ENCODE measurements at regions not wholly inside any gene's neighbourhood (a gene's known extent, or its start where the extent isn't known, plus 50 kb on each side); places are given as distances from the start of the nearest gene placed in this dataset.

DNA sequence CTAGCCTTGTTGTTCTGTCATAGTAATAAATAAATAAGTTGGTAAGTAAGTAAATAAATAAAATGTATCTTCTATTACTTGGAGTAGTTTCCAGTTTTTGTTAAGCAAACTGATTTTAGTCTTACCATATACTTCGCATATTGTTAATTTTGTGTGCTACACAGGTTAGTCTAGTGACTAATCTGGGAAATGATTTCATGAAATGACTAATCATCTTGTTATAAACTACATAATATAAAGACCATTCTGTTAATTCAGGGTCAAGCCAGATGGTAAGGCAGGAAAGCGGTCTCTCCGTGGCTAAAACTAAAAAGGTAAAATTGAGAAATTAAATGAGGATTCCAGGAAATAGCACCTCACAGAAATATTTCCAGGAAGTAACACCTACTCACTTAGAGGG lies 58.5 kb upstream of the FOXP2 start:
- Histone ChIP-seq H2AFZ (ENCODE audit: low read length) (no peak overlapping the region), H3K36me3 (ENCODE audit: insufficient read depth, low read length) (no peaks in the 10 kb centered on the region), H3F3A (ENCODE audit: insufficient read depth, low read length) (no peaks in the 10 kb centered on the region), H3K4me3 (ENCODE audit: low read depth, low read length, poor library complexity, severe bottlenecking) (no peak overlapping the region), H4K20me1 (ENCODE audit: insufficient read depth, low read length) (no peaks in the 10 kb centered on the region), H3K9me2 (ENCODE audit: low read depth, low read length) (no peaks in the 10 kb centered on the region), H3K9me3 (ENCODE audit: low read length) (no peaks in the 10 kb centered on the region), H3K27me3 (ENCODE audit: insufficient read depth, low read length) (no peaks in the 10 kb centered on the region), H3K4me2 (ENCODE audit: low read length) (no peak overlapping the region), H3K79me2 (ENCODE audit: insufficient read depth, low read length) (no peaks in the 10 kb centered on the region), H3K4me1 (ENCODE audit: insufficient read depth, low read length, severe bottlenecking) (no peaks in the 10 kb centered on the region), H3K27ac (ENCODE audit: low read depth, low read length, poor library complexity, severe bottlenecking) (no peak overlapping the region), H3K9ac (ENCODE audit: low read length) (no peak overlapping the region)
- TF ChIP-seq EZH2 (IDR thresholded peaks at IDR 0.05; ENCODE audit: borderline replicate concordance, low read length): no peak
- TF ChIP-seq, protein P1, sequence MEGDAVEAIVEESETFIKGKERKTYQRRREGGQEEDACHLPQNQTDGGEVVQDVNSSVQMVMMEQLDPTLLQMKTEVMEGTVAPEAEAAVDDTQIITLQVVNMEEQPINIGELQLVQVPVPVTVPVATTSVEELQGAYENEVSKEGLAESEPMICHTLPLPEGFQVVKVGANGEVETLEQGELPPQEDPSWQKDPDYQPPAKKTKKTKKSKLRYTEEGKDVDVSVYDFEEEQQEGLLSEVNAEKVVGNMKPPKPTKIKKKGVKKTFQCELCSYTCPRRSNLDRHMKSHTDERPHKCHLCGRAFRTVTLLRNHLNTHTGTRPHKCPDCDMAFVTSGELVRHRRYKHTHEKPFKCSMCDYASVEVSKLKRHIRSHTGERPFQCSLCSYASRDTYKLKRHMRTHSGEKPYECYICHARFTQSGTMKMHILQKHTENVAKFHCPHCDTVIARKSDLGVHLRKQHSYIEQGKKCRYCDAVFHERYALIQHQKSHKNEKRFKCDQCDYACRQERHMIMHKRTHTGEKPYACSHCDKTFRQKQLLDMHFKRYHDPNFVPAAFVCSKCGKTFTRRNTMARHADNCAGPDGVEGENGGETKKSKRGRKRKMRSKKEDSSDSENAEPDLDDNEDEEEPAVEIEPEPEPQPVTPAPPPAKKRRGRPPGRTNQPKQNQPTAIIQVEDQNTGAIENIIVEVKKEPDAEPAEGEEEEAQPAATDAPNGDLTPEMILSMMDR (IDR thresholded peaks at IDR 0.05; ENCODE audit: low read length): no peak

DNA sequence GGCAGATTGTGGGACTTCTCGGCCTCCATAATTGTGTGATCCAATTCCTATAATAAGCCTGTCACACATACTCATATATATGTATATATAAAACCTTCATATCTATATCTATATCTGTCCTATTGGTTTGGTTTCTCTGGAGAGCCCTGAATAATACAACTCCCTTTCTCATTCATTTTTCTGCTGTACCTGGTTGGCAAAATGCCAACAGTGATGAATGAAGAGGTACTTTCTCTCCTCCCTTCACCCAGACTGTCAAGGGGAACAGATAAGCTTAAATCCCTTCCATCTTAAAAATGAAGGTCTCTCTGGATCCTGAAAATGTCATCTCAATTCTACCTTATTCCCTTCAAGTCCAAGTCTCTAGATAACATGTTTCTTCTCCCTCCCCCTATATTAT lies 60.3 kb upstream of the FOXP2 start:
- Histone ChIP-seq H3K27me3 (ENCODE audit: insufficient read depth, low read length) (no peaks in the 10 kb centered on the region), H3K36me3 (ENCODE audit: insufficient read depth, low read length) (no peaks in the 10 kb centered on the region), H3K9me3 (ENCODE audit: low read length) (no peaks in the 10 kb centered on the region), H2AFZ (ENCODE audit: low read length) (no peak overlapping the region), H3K4me1 (ENCODE audit: insufficient read depth, low read length, severe bottlenecking) (no peaks in the 10 kb centered on the region), H3K9me2 (ENCODE audit: low read depth, low read length) (no peaks in the 10 kb centered on the region), H3K79me2 (ENCODE audit: insufficient read depth, low read length) (no peaks in the 10 kb centered on the region), H3K9ac (ENCODE audit: low read length) (no peak overlapping the region), H3K4me3 (ENCODE audit: low read depth, low read length, poor library complexity, severe bottlenecking) (no peak overlapping the region), H3K27ac (ENCODE audit: low read depth, low read length, poor library complexity, severe bottlenecking) (no peak overlapping the region), H3K4me2 (ENCODE audit: low read length) (no peak overlapping the region), H4K20me1 (ENCODE audit: insufficient read depth, low read length) (no peaks in the 10 kb centered on the region), H3F3A (ENCODE audit: insufficient read depth, low read length) (no peaks in the 10 kb centered on the region)
- no peak for TF ChIP-seq EZH2 (IDR thresholded peaks at IDR 0.05; ENCODE audit: borderline replicate concordance, low read length)

DNA sequence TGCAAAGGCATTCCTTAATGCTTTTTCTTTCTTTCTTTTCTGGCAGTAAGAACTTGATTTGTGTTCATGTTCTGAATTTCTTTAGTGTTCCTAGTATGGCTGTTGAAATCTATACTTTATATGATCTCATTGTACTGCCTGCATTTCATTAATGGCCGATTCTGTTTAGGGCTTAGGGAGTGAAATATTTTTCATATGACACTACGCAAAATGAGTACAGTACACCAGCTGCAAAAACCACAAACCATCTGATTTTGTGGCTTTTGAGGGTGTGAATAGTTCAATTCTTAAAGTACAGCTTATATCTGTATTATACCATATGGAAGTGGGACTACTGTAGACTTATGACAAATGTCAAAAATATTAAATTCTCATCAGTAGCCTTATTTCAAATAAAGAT lies 69.1 kb upstream of the FOXP2 start:
- Histone ChIP-seq H3K27me3 (ENCODE audit: insufficient read depth, low read length) (no peaks in the 10 kb centered on the region), H4K20me1 (ENCODE audit: insufficient read depth, low read length) (no peaks in the 10 kb centered on the region), H3K9me3 (ENCODE audit: low read length) (no peaks in the 10 kb centered on the region), H3K4me2 (ENCODE audit: low read length) (no peak overlapping the region), H2AFZ (ENCODE audit: low read length) (no peak overlapping the region), H3K27ac (ENCODE audit: low read depth, low read length, poor library complexity, severe bottlenecking) (no peak overlapping the region), H3K4me3 (ENCODE audit: low read depth, low read length, poor library complexity, severe bottlenecking) (no peak overlapping the region), H3F3A (ENCODE audit: insufficient read depth, low read length) (no peaks in the 10 kb centered on the region), H3K9ac (ENCODE audit: low read length) (no peak overlapping the region), H3K9me2 (ENCODE audit: low read depth, low read length) (no peaks in the 10 kb centered on the region), H3K79me2 (ENCODE audit: insufficient read depth, low read length) (no peaks in the 10 kb centered on the region), H3K4me1 (ENCODE audit: insufficient read depth, low read length, severe bottlenecking) (no peaks in the 10 kb centered on the region), H3K36me3 (ENCODE audit: insufficient read depth, low read length) (no peaks in the 10 kb centered on the region)
- TF ChIP-seq, protein P1 (IDR thresholded peaks at IDR 0.05; ENCODE audit: low read length): no peak
- no peak for TF ChIP-seq EZH2 (IDR thresholded peaks at IDR 0.05; ENCODE audit: borderline replicate concordance, low read length)

DNA sequence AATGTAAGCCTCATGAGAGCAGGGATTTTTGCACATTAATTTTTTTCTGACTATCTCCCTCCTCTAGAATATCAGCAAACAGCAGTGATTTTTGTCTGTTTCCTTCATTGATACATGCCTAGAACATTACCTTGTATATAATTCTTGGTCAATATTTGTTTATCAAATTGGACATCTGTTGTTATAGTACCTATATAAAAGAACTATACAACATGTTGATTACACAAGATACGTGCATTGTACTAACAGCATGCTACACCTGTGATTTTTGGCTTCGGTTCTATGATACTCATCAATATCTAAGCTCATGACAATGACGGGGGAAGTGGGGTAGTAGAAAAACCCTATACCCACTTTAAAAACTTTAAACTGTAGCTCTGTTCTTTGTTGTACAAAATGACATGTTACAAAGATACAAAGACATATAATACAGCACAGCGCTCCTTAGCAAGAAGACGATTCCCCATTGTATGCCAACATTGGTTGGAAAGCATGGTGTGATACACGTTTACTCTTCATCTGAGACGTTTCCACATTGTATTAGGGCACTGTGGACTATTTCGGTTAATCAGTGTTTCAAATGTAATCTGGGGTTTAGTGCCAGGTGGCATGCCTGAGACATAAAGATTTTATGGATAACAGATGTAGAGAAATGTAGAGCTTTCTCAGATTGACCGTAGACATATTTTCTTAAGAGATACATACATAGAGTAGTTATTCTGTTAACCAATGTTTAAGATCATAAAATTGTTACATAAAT lies 70.5 kb upstream of the FOXP2 start:
- Histone ChIP-seq H3K79me2 (ENCODE audit: insufficient read depth, low read length) (no peaks in the 10 kb centered on the region), H4K20me1 (ENCODE audit: insufficient read depth, low read length) (no peaks in the 10 kb centered on the region)

More for the DNA sequence above, 70.5 kb upstream of the FOXP2 start:
- H3K4me2 ChIP-seq (ENCODE audit: low read length): no peak overlapping the region
- H3K36me3 ChIP-seq (ENCODE audit: insufficient read depth, low read length): no peaks in the 10 kb centered on the region
- no peaks in the 10 kb centered on the region for H3K4me1 ChIP-seq (ENCODE audit: insufficient read depth, low read length, severe bottlenecking)
- no peaks in the 10 kb centered on the region for H3F3A ChIP-seq (ENCODE audit: insufficient read depth, low read length)
- H3K27me3 ChIP-seq (ENCODE audit: insufficient read depth, low read length): no peaks in the 10 kb centered on the region
- H3K9me3 ChIP-seq (ENCODE audit: low read length): no peaks in the 10 kb centered on the region
- no peak overlapping the region for H2AFZ ChIP-seq (ENCODE audit: low read length)
- H3K9me2 ChIP-seq (ENCODE audit: low read depth, low read length): no peaks in the 10 kb centered on the region
- H3K27ac ChIP-seq (ENCODE audit: low read depth, low read length, poor library complexity, severe bottlenecking): no peak overlapping the region
- no peak overlapping the region for H3K4me3 ChIP-seq (ENCODE audit: low read depth, low read length, poor library complexity, severe bottlenecking)
- no peak overlapping the region for H3K9ac ChIP-seq (ENCODE audit: low read length)
- TF ChIP-seq, protein P1 (IDR thresholded peaks at IDR 0.05; ENCODE audit: low read length): no peak
- TF ChIP-seq EZH2 (IDR thresholded peaks at IDR 0.05; ENCODE audit: borderline replicate concordance, low read length): no peak
